22Rv1 (cell line): ENCODE measurements at regions not wholly inside any gene's neighbourhood (a gene's known extent, or its start where the extent isn't known, plus 50 kb on each side); places are given as distances from the start of the nearest gene placed in this dataset.

Experiments
- ZFX ChIP-seq: fragments of 450-650 bp; IDR thresholded peaks from 2 replicates; pipeline ENCODE4 v1.6.1; 2017; ENCODE audit warnings: antibody characterized with exemption, borderline replicate concordance
- TF ChIP-seq, protein P1 (sequence below): fragments of 450-650 bp; IDR thresholded peaks from 2 replicates; pipeline ENCODE4 v1.5.1; 2017; ENCODE audit warnings: mild to moderate bottlenecking

DNA sequence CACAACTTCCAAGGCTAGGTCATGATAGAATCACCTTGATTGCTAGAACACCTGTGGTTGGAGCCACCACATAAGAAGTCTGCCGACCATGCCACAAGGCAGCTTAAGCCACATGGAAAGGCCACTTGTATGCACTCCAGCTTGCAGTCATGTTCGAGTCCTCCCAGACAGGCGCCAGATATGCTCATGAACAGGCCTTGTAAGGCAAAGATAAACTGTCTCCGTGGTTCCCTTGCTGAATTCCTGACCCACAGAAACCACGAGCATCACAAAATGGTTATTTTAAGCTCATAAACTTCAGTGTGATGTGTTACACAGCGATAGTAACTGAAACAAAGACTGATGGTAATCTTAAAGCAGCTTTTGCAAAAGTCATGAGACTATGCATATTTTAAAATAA, 188.4 kb upstream of the DAPK1 start:
- TF ChIP-seq ZFX = no peak
- TF ChIP-seq, protein P1, sequence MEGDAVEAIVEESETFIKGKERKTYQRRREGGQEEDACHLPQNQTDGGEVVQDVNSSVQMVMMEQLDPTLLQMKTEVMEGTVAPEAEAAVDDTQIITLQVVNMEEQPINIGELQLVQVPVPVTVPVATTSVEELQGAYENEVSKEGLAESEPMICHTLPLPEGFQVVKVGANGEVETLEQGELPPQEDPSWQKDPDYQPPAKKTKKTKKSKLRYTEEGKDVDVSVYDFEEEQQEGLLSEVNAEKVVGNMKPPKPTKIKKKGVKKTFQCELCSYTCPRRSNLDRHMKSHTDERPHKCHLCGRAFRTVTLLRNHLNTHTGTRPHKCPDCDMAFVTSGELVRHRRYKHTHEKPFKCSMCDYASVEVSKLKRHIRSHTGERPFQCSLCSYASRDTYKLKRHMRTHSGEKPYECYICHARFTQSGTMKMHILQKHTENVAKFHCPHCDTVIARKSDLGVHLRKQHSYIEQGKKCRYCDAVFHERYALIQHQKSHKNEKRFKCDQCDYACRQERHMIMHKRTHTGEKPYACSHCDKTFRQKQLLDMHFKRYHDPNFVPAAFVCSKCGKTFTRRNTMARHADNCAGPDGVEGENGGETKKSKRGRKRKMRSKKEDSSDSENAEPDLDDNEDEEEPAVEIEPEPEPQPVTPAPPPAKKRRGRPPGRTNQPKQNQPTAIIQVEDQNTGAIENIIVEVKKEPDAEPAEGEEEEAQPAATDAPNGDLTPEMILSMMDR = no peak
